Heart left ventricle (tissue), 16 donors: ENCODE measurements at regions not wholly inside any gene's neighbourhood (a gene's known extent, or its start where the extent isn't known, plus 50 kb on each side); places are given as distances from the start of the nearest gene placed in this dataset.

Experiments used
- ATAC-seq, 4 donors: fragments of 200-7000 bp; cut with Tn5 transposase; one replicate each; pipeline ENCODE4 v1.9.1; 2020 to 2022; ENCODE audit warnings: moderate library complexity in 4 of 4, mild to moderate bottlenecking in 3 of 4, moderate number of reproducible peaks in 1 of 4
- DNase-seq, 5 donors: peaks; one replicate each; pipeline ENCODE4 v3.0.0-alpha.2; 2020
- H3K27ac ChIP-seq, 12 donors: fragments of 200-600 bp; sonication (generic) in 4 of 12; one replicate each; pipeline versions ENCODE4 v1.5.0 to v1.8.0; 2016 to 2022; ENCODE audit warnings: mild to moderate bottlenecking in 2 of 12
- H3K27me3 ChIP-seq, 9 donors: fragments of 200-600 bp; sonication (generic) in 2 of 9; one replicate each; pipeline versions ENCODE4 v1.5.1 to v1.8.0; 2016 to 2022; ENCODE audit warnings: mild to moderate bottlenecking in 3 of 9
- H3K36me3 ChIP-seq, 9 donors: fragments of 200-600 bp; sonication (generic) in 2 of 9; one replicate each; pipeline versions ENCODE4 v1.5.0 to v1.8.0; 2018 to 2022; ENCODE audit warnings: mild to moderate bottlenecking in 2 of 9
- H3K4me1 ChIP-seq, 12 donors: fragments of 200-600 bp; sonication (generic) in 4 of 12; one replicate each; pipeline versions ENCODE4 v1.5.0 to v1.8.0; 2016 to 2022; ENCODE audit warnings: mild to moderate bottlenecking in 3 of 12
- H3K4me3 ChIP-seq, 12 donors: fragments of 200-600 bp; sonication (generic) in 4 of 12; one replicate each; pipeline versions ENCODE4 v1.5.0 to v1.8.0; 2017 to 2022; ENCODE audit warnings: mild to moderate bottlenecking in 9 of 12, moderate library complexity in 4 of 12
- H3K9me3 ChIP-seq, 12 donors: fragments of 200-600 bp; sonication (generic) in 4 of 12; one replicate each; pipeline versions ENCODE4 v1.5.0 to v1.8.0; 2016 to 2022; ENCODE audit warnings: mild to moderate bottlenecking in 1 of 12
- CTCF ChIP-seq, 12 donors: fragments of 200-600 bp; sonication (generic) in 4 of 12; IDR thresholded peaks; one replicate each; pipeline versions ENCODE4 v1.5.0 to v1.8.0; 2018 to 2022; ENCODE audit warnings: antibody characterized with exemption in 12 of 12, mild to moderate bottlenecking in 5 of 12
- POLR2A ChIP-seq, 2 donors: fragments of 450-650 bp; IDR thresholded peaks; one replicate each; pipeline ENCODE4 v1.6.1; 2017; ENCODE audit warnings: antibody characterized with exemption in 2 of 2, mild to moderate bottlenecking in 2 of 2, moderate library complexity in 2 of 2
- WGBS, 4 donors: extraction: QIAGEN DNeasy Blood & Tissue Kit in 2 of 4; methylation state at CpG; one replicate each; pipeline versions ENCODE4 v1.1.5 to v1.1.7; 2013 to 2018; 5-methylcytosine and 5-hydroxymethylcytosine counted together
- intact Hi-C, 10 donors: fragments of 100-400 bp; cut with DNase I; formaldehyde crosslinking; loops; one replicate each; pipeline versions ENCODE4 v1.11.1 to v1.14.2; 2022
- donor health status: ischemic (EF 13 %, LVEDD 7.1; RV severe dilation, severe dysfunction).
- donor health status: healthy with polysubstance abuse.
- donor health status: DM: no; HTN: yes; CAD: no.
- donor health status: DM: no; HTN: no; CAD: no.
- donor health status: ischemic (EF 25% LVEDD 6.9; RV normal size, moderate dysfunction).
- donor health status: ischemic (EF 25% LVEDD 5.7; RV mildly dilated, moderate dysfunction).
- donor health status: healthy.
- donor health status: DM: yes; HTN: yes; CAD: no.
- donor health status: ischemic (EF 35%, LVEDD 5.7; RV mildly dilated, moderate dysfunction).
- donor health status: nonischemic (EF 11% LVEDD 7.7; RV severe dilation, severe dysfunction).
- donor health status: DM: yes; HTN: yes; CAD: no.
- donor health status: PGD.
- donor health status: ischemic (EF 29% LVEDD 5.4; RV normal size, mild dysfunction).
- donor health status: nonischemic (EF 23%, LVEDD 6.1; RV moderate dilation, normal function).

- Histone ChIP-seq H3K4me3 (no peak overlapping the region), H3K4me1 (peaks cover 0 to 17% (median 6%) of the 10 kb centered on the region in 12 donors), H3K27ac (no peak overlapping the region), H3K36me3 (no peaks in the 10 kb centered on the region), H3K9me3 (peaks cover 0 to 18% (median 10%) of the 10 kb centered on the region in 12 donors), H3K27me3 (no peaks in the 10 kb centered on the region)
- intact Hi-C loops: no loop called here
- DNase-seq (no peak), ATAC-seq (no peak)
- TF ChIP-seq CTCF (IDR thresholded peaks at IDR 0.05) (no peak), POLR2A (IDR thresholded peaks at IDR 0.05) (no peak)
Measured at GRCh38 chr12:93254911-93255310, 122.8 kb upstream of the NUDT4 start.

- intact Hi-C loops: no loop called here
- DNase-seq: peak in 1 of 5 donors; percentile 27
- TF ChIP-seq CTCF (IDR thresholded peaks at IDR 0.05): no peak
- Histone ChIP-seq H3K4me3 (no peak overlapping the region), H3K27me3 (no peaks in the 10 kb centered on the region), H3K9me3 (peaks cover 0 to 18% (median 10%) of the 10 kb centered on the region in 12 donors), H3K36me3 (no peaks in the 10 kb centered on the region), H3K27ac (peak overlapping the region in 6 of 12 donors; percentile 6 to 70 (median 38)), H3K4me1 (peaks cover 0 to 17% (median 6%) of the 10 kb centered on the region in 12 donors)
- peak in 3 of 4 donors; percentile 15 to 67 (median 28) for ATAC-seq
- WGBS, 4 donors: 39 to 55% (median 39%) methylated on average over 2 of the region's 2 CpGs
Measured at GRCh38 chr12:93256256-93256969, 121.3 kb upstream of the NUDT4 start.

- WGBS, 4 donors: 92 to 96% (median 95%) methylated on average over 5 of the region's 5 CpGs
- Histone ChIP-seq H3K27ac (no peak overlapping the region), H3K9me3 (no peaks in the 10 kb centered on the region), H3K4me3 (no peak overlapping the region), H3K36me3 (no peaks in the 10 kb centered on the region), H3K4me1 (peaks cover 0 to 6% (median 0%) of the 10 kb centered on the region in 12 donors), H3K27me3 (no peaks in the 10 kb centered on the region)
- intact Hi-C loops: no loop called here
- ATAC-seq (no peak), DNase-seq (no peak)
- no peak for TF ChIP-seq CTCF (IDR thresholded peaks at IDR 0.05)
- no peak for TF ChIP-seq POLR2A (IDR thresholded peaks at IDR 0.05)
Measured at GRCh38 chr12:93261505-93262094, 116.1 kb upstream of the NUDT4 start.

- TF ChIP-seq CTCF (IDR thresholded peaks at IDR 0.05) (no peak), POLR2A (IDR thresholded peaks at IDR 0.05) (no peak)
- H3K36me3 ChIP-seq: no peaks in the 10 kb centered on the region
- no peak overlapping the region for H3K4me3 ChIP-seq
- intact Hi-C loops: no loop called here
- H3K9me3 ChIP-seq: peaks cover 0 to 15% (median 0%) of the 10 kb centered on the region in 12 donors
- ATAC-seq (no peak), DNase-seq (no peak)
- H3K27ac ChIP-seq: no peak overlapping the region
- peaks cover 0 to 3% (median 0%) of the 10 kb centered on the region in 12 donors for H3K4me1 ChIP-seq
- WGBS, 4 donors: 93 to 96% (median 95%) methylated on average over 2 of the region's 2 CpGs
- no peaks in the 10 kb centered on the region for H3K27me3 ChIP-seq
Measured at GRCh38 chr12:93272997-93273396, 104.7 kb upstream of the NUDT4 start.
